Neuronal stem cell (in vitro differentiated cells): ENCODE measurements at regions not wholly inside any gene's neighbourhood (a gene's known extent, or its start where the extent isn't known, plus 50 kb on each side); places are given as distances from the start of the nearest gene placed in this dataset.

Source experiments
- DNase-seq: peaks from one replicate; pipeline ENCODE4 v3.0.0-alpha.2; 2013; ENCODE audit warnings: low spot score
- H2AFZ ChIP-seq: one replicate; pipeline ENCODE4 v1.6.1; 2013; ENCODE audit warnings: mild to moderate bottlenecking, low read length, inconsistent platforms
- H2AK5ac ChIP-seq: 2 replicates; pipeline ENCODE4 v1.6.1; 2013; ENCODE audit warnings: low read depth, mild to moderate bottlenecking, inconsistent platforms, low read length, moderate library complexity, mixed read lengths
- H2BK120ac ChIP-seq: 2 replicates; pipeline ENCODE4 v1.6.1; 2013; ENCODE audit warnings: low read depth, mild to moderate bottlenecking, inconsistent platforms, low read length, moderate library complexity, mixed read lengths
- H2BK12ac ChIP-seq: one replicate; pipeline ENCODE4 v1.6.1; 2013; ENCODE audit warnings: low read length, inconsistent platforms
- H2BK15ac ChIP-seq: 2 replicates; pipeline ENCODE4 v1.6.1; 2013; ENCODE audit warnings: mild to moderate bottlenecking, low read length, inconsistent platforms, mixed read lengths
- H2BK5ac ChIP-seq: one replicate; pipeline ENCODE4 v1.6.1; 2013; ENCODE audit warnings: inconsistent platforms, mild to moderate bottlenecking, low read length, moderate library complexity
- H3K14ac ChIP-seq: one replicate; pipeline ENCODE4 v1.6.1; 2013; ENCODE audit warnings: low read length, inconsistent platforms
- H3K18ac ChIP-seq: 2 replicates; pipeline ENCODE4 v1.6.1; 2013; ENCODE audit warnings: low read length, inconsistent platforms
- H3K23ac ChIP-seq: 2 replicates; pipeline ENCODE4 v1.6.1; 2013; ENCODE audit warnings: low read depth, mild to moderate bottlenecking, mixed read lengths, low read length, inconsistent platforms; ENCODE audit not compliant: poor library complexity
- H3K27ac ChIP-seq: replicated peaks from 3 replicates; pipeline ENCODE4 v1.5.1; 2013; ENCODE audit warnings: low read length, inconsistent platforms
- H3K27me3 ChIP-seq, 3 experiments: 2 replicates each; pipeline ENCODE4 v1.6.1; 2013; ENCODE audit warnings: low read length in 3 of 3, mild to moderate bottlenecking in 2 of 3, inconsistent platforms in 1 of 3, low read depth in 1 of 3, mixed read lengths in 1 of 3, moderate library complexity in 1 of 3; ENCODE audit not compliant: control insufficient read depth in 3 of 3, insufficient read depth in 3 of 3
- H3K36me3 ChIP-seq, 2 donors: replicated peaks in 1 of 2; 2 replicates each; pipeline ENCODE4 v1.6.1; 2013; ENCODE audit warnings: low read length in 2 of 2; ENCODE audit not compliant: control insufficient read depth in 2 of 2, insufficient read depth in 2 of 2
- H3K4ac ChIP-seq: 2 replicates; pipeline ENCODE4 v1.6.1; 2013; ENCODE audit warnings: inconsistent platforms, mild to moderate bottlenecking, low read length, moderate library complexity
- H3K4me1 ChIP-seq, 2 donors: 1 replicate in 1 of 2; 2 replicates in 1 of 2; pipeline ENCODE4 v1.6.1; 2013; ENCODE audit warnings: low read length in 2 of 2, low read depth in 1 of 2; ENCODE audit not compliant: control insufficient read depth in 2 of 2, insufficient read depth in 1 of 2
- H3K4me2 ChIP-seq: one replicate; pipeline ENCODE4 v1.6.1; 2013; ENCODE audit warnings: mild to moderate bottlenecking, low read length, inconsistent platforms; ENCODE audit not compliant: insufficient read depth, poor library complexity, severe bottlenecking
- H3K4me3 ChIP-seq, 2 donors: 2 replicates each; pipeline ENCODE4 v1.5.1; 2013; ENCODE audit warnings: low read length in 2 of 2, mild to moderate bottlenecking in 2 of 2, inconsistent platforms in 1 of 2, moderate library complexity in 1 of 2
- H3K79me1 ChIP-seq: one replicate; pipeline ENCODE4 v1.6.1; 2013; ENCODE audit warnings: low read depth, mild to moderate bottlenecking, inconsistent platforms, low read length, moderate library complexity
- H3K9ac ChIP-seq: one replicate; pipeline ENCODE4 v1.6.1; 2013; ENCODE audit warnings: mild to moderate bottlenecking, low read depth, low read length, inconsistent platforms; ENCODE audit not compliant: poor library complexity
- H3K9me3 ChIP-seq, 2 donors: replicated peaks in 1 of 2; 2 replicates each; pipeline versions ENCODE3 to v1.6.1; 2013; ENCODE audit warnings: low read length in 2 of 2, mild to moderate bottlenecking in 2 of 2, inconsistent platforms in 1 of 2, low read depth in 1 of 2, mixed read lengths in 1 of 2, moderate library complexity in 1 of 2; ENCODE audit not compliant: control insufficient read depth in 2 of 2, insufficient read depth in 1 of 2
- H4K8ac ChIP-seq: one replicate; pipeline ENCODE4 v1.6.1; 2013; ENCODE audit warnings: low read depth, mild to moderate bottlenecking, inconsistent platforms, low read length, moderate library complexity
- H4K91ac ChIP-seq: one replicate; pipeline ENCODE4 v1.6.1; 2013; ENCODE audit warnings: low read length, low read depth, mild to moderate bottlenecking, inconsistent platforms; ENCODE audit not compliant: poor library complexity
- WGBS, 2 donors: extraction: QIAGEN DNeasy Blood & Tissue Kit; methylation state at CpG; one replicate each; pipeline ENCODE4 v1.1.7; 2013; ENCODE audit warnings: missing lambda C conversion rate in 2 of 2, mixed read lengths in 1 of 2; ENCODE audit not compliant: insufficient read length in 2 of 2, insufficient replicate concordance in 1 of 2; ENCODE audit errors: extremely low coverage in 2 of 2; 5-methylcytosine and 5-hydroxymethylcytosine counted together

- H3K27me3 ChIP-seq: no peaks in the 10 kb centered on the region
- H3K14ac ChIP-seq: no peak overlapping the region
These were observed 1239.3 kb upstream of the FAM98A start for GRCh38 chr2:34838408-34838807.

GRCh38 chr2:34836361-34836760, 1237.3 kb upstream of the FAM98A start:
- Histone ChIP-seq H3K4me2 (no peak overlapping the region), H3K4me3 (no peak overlapping the region), H3K18ac (no peak overlapping the region)

More at GRCh38 chr2:34838408-34838807, 1239.3 kb upstream of the FAM98A start:
- no peak for DNase-seq
- Histone ChIP-seq H3K23ac (no peak overlapping the region), H4K91ac (no peak overlapping the region), H3K9ac (no peak overlapping the region), H3K4me3 (no peak overlapping the region), H3K4me1 (no peaks in the 10 kb centered on the region), H3K18ac (no peak overlapping the region), H2BK5ac (no peak overlapping the region), H3K4me2 (no peak overlapping the region), H4K8ac (no peak overlapping the region), H2AK5ac (no peak overlapping the region), H2BK120ac (no peak overlapping the region), H3K4ac (no peak overlapping the region), H3K36me3 (no peaks in the 10 kb centered on the region), H2BK15ac (no peak overlapping the region), H3K9me3 (no peaks in the 10 kb centered on the region), H3K27ac (no peak overlapping the region), H2BK12ac (no peak overlapping the region), H2AFZ (no peak overlapping the region), H3K79me1 (no peaks in the 10 kb centered on the region)
- WGBS, 2 donors: no CpG with 5 or more reads among the region's 3 CpGs

GRCh38 chr2:34831096-34831495, 1232.0 kb upstream of the FAM98A start:
- Histone ChIP-seq H3K27ac (no peak overlapping the region), H4K91ac (no peak overlapping the region), H2BK15ac (no peak overlapping the region), H3K4me3 (no peak overlapping the region), H3K4me1 (peaks cover 0 to 4% of the 10 kb centered on the region in 2 donors), H3K14ac (no peak overlapping the region), H3K4me2 (no peak overlapping the region), H3K9me3 (no peaks in the 10 kb centered on the region), H3K23ac (no peak overlapping the region), H2BK120ac (no peak overlapping the region), H3K9ac (no peak overlapping the region), H2AFZ (no peak overlapping the region), H4K8ac (no peak overlapping the region), H3K18ac (peak overlapping the region; percentile 20), H2BK5ac (no peak overlapping the region), H3K4ac (no peak overlapping the region), H2AK5ac (no peak overlapping the region), H3K79me1 (no peaks in the 10 kb centered on the region), H3K27me3 (no peaks in the 10 kb centered on the region), H2BK12ac (no peak overlapping the region), H3K36me3 (no peaks in the 10 kb centered on the region)
- no peak for DNase-seq
- whole genome bisulfite sequencing, 2 donors: no CpG with 5 or more reads among the region's 4 CpGs

More at GRCh38 chr2:34836361-34836760, 1237.3 kb upstream of the FAM98A start:
- Histone ChIP-seq H3K9me3 (no peaks in the 10 kb centered on the region), H2BK5ac (no peak overlapping the region), H2AK5ac (no peak overlapping the region), H3K79me1 (no peaks in the 10 kb centered on the region), H2AFZ (no peak overlapping the region), H3K27me3 (no peaks in the 10 kb centered on the region), H3K36me3 (no peaks in the 10 kb centered on the region), H3K27ac (no peak overlapping the region), H3K23ac (no peak overlapping the region), H2BK120ac (no peak overlapping the region), H3K4me1 (no peaks in the 10 kb centered on the region), H2BK12ac (no peak overlapping the region), H4K8ac (no peak overlapping the region), H2BK15ac (no peak overlapping the region), H3K9ac (no peak overlapping the region), H4K91ac (no peak overlapping the region), H3K14ac (no peak overlapping the region), H3K4ac (no peak overlapping the region)
- DNase-seq: no peak
- WGBS, 2 donors: no CpG with 5 or more reads among the region's 1 CpG

GRCh38 chr2:34828481-34828880, 1229.4 kb upstream of the FAM98A start:
- H3K4me3 ChIP-seq: no peak overlapping the region
- no peak overlapping the region for H3K14ac ChIP-seq
- H3K4me1 ChIP-seq: peaks cover 0 to 4% of the 10 kb centered on the region in 2 donors
- no peak overlapping the region for H3K18ac ChIP-seq
- H2BK12ac ChIP-seq: no peak overlapping the region
- H2BK5ac ChIP-seq: no peak overlapping the region
- H3K79me1 ChIP-seq: no peaks in the 10 kb centered on the region
- H2AFZ ChIP-seq: no peak overlapping the region
- no peak overlapping the region for H3K27ac ChIP-seq
- H2BK15ac ChIP-seq: no peak overlapping the region
- H3K4me2 ChIP-seq: no peak overlapping the region
- H2BK120ac ChIP-seq: no peak overlapping the region
- no peak overlapping the region for H2AK5ac ChIP-seq
- no peak for DNase-seq
- no peak overlapping the region for H4K91ac ChIP-seq
- no peak overlapping the region for H3K4ac ChIP-seq
- H3K27me3 ChIP-seq: no peaks in the 10 kb centered on the region
- no peak overlapping the region for H4K8ac ChIP-seq
- no peaks in the 10 kb centered on the region for H3K9me3 ChIP-seq
- no peak overlapping the region for H3K9ac ChIP-seq
- no peak overlapping the region for H3K23ac ChIP-seq
- H3K36me3 ChIP-seq: no peaks in the 10 kb centered on the region
